Jurkat, Clone E6-1 (cell line): ENCODE measurements at regions not wholly inside any gene's neighbourhood (a gene's known extent, or its start where the extent isn't known, plus 50 kb on each side); places are given as distances from the start of the nearest gene placed in this dataset.

Source experiments
- DNase-seq: peaks from one replicate; pipeline ENCODE4 v3.0.0-alpha.2; 2011; ENCODE audit warnings: low read depth, low spot score
- H3K4me3 ChIP-seq: 2 replicates; pipeline ENCODE4 v1.5.1; 2011; ENCODE audit warnings: mild to moderate bottlenecking, low read length, control low read depth, moderate library complexity

- DNase-seq: no peak
- no peak overlapping the region for H3K4me3 ChIP-seq
Observed at GRCh38 chr12:20967756-20968155, 157.3 kb downstream of the SLCO1B3 start.

- no peak overlapping the region for H3K4me3 ChIP-seq
- DNase-seq: no peak
Observed at GRCh38 chr12:20969766-20970165, 159.3 kb downstream of the SLCO1B3 start.

GRCh38 chr12:20985399-20985798 lies 145.6 kb upstream of the SLCO1B1 start:
- peak; percentile 51 for DNase-seq
- H3K4me3 ChIP-seq: no peak overlapping the region

- DNase-seq: no peak
- H3K4me3 ChIP-seq: no peak overlapping the region
Observed at GRCh38 chr12:21001778-21002177, 129.2 kb upstream of the SLCO1B1 start.

GRCh38 chr12:21025656-21026055 lies 105.3 kb upstream of the SLCO1B1 start:
- DNase-seq: no peak
- no peak overlapping the region for H3K4me3 ChIP-seq

DNA sequence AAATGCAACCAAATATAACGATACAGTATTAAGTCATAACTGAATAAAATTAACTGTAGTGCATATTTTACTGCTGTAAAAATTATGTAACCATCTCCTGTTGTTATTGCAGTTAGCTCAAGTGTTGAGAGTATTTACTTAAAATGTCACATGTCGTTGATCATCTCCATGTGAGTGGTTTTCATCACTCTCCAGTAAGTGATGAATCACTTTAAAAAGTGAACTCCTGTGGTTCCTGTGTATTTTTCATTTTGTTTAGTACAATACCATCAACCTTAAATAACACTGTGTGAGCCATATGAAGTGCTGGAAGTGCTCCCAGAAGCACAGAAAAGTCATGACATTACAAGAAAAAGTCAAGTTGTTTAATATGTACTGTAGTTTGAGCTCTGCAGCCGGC lies 104.7 kb upstream of the SLCO1B1 start:
- H3K4me3 ChIP-seq: no peak overlapping the region
- no peak for DNase-seq

DNA sequence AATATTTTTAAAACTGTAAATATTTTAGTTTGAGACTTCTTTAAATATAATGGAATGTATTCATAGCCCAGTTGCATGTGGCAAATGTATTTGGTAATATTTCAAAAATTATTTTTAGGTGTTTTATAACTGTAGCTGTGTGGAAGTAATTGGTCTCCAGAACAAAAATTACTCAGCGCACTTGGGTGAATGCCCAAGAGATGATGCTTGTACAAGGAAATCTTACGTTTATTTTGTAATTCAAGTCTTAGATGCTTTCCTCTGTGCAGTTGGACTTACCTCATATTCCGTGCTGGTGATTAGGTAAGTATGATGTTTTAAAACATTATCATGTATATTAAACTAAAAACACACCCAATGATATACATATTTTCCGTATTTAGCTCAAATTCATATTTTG lies 76.7 kb upstream of the SLCO1B1 start:
- DNase-seq: no peak
- H3K4me3 ChIP-seq: no peak overlapping the region

GRCh38 chr12:21065845-21066244 lies 65.1 kb upstream of the SLCO1B1 start:
- no peak overlapping the region for H3K4me3 ChIP-seq
- no peak for DNase-seq

DNA sequence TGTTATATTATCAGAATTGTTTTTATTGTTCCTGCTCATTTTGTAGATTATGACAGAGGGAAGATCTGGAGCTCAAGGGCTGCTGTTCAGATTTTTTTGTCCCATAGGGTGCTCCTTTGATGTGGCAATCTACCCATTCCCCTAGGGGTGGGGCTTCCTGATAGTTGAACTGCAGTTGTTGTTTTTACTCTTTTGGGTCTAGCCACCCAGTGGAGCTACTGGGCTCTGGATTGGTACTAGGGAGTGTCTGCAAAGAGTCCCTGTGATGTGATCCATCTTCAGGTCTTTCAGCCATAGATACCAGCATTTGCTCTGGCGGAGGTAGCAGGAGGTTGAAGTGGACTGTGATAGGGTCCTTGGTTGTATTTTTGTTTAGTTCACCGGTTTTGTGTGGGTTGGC lies 57.9 kb upstream of the SLCO1B1 start:
- peak; percentile 32 for DNase-seq
- no peak overlapping the region for H3K4me3 ChIP-seq

- no peak for DNase-seq
- no peak overlapping the region for H3K4me3 ChIP-seq
Observed at GRCh38 chr12:21073822-21074460, 57.1 kb upstream of the SLCO1B1 start.
